ENCODE measurements at regions not wholly inside any gene's neighbourhood (a gene's known extent, or its start where the extent isn't known, plus 50 kb on each side); places are given as distances from the start of the nearest gene placed in this dataset.

DNA sequence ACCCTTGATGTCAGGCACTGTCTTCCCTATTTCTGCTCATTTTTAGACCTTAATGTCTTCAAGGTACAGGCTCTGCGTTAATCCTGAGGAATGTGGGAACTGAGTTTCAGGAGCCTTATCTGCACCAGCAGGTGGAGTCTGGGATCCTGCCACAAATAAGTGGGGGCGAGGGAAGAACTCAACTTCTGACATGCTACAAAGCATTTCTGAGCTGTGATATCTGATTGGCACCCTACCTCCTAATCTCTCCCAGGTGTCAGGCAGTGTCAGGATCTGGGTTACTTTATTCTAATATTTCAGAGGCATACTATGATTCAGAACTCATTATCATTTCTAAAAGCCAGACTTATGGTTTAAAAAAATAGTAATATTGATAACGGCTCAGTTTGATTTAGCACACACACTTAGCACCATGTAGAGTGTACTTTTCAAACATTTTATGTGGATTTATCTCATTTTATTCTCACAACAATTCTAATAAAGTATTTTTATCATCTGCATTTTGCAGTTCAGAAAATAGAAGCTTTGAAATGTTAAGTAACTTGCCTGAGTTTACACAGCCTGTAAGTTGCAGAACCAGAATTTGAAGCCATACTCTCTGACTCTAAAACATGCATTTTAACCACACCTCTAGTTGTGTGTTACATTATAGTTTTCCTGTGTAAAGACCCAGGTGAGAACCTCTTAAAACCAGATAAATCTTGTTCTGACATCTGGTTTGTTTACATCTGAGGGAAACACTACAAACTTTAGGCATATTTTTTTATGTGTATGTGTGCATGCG, 358.6 kb downstream of the TDRD3 start:
- TF ChIP-seq, protein P1, sequence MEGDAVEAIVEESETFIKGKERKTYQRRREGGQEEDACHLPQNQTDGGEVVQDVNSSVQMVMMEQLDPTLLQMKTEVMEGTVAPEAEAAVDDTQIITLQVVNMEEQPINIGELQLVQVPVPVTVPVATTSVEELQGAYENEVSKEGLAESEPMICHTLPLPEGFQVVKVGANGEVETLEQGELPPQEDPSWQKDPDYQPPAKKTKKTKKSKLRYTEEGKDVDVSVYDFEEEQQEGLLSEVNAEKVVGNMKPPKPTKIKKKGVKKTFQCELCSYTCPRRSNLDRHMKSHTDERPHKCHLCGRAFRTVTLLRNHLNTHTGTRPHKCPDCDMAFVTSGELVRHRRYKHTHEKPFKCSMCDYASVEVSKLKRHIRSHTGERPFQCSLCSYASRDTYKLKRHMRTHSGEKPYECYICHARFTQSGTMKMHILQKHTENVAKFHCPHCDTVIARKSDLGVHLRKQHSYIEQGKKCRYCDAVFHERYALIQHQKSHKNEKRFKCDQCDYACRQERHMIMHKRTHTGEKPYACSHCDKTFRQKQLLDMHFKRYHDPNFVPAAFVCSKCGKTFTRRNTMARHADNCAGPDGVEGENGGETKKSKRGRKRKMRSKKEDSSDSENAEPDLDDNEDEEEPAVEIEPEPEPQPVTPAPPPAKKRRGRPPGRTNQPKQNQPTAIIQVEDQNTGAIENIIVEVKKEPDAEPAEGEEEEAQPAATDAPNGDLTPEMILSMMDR (conservative IDR thresholded peaks at IDR 0.05) = no peak
- no peak for TF ChIP-seq EZH2 (IDR thresholded peaks at IDR 0.05; ENCODE audit: low read depth)
